GF-D8 (cell line): ENCODE measurements at regions not wholly inside any gene's neighbourhood (a gene's known extent, or its start where the extent isn't known, plus 50 kb on each side); places are given as distances from the start of the nearest gene placed in this dataset.
"Not testable (repeated sequence)": the region's sequence is repeated elsewhere in the genome, so short reads cannot be mapped to it uniquely, and the experiment has no call there.

ENCODE experiments used
- DNase-seq: peaks from one replicate; lab custom pipeline; 2025; lab: John Stamatoyannopoulos, UW

DNA sequence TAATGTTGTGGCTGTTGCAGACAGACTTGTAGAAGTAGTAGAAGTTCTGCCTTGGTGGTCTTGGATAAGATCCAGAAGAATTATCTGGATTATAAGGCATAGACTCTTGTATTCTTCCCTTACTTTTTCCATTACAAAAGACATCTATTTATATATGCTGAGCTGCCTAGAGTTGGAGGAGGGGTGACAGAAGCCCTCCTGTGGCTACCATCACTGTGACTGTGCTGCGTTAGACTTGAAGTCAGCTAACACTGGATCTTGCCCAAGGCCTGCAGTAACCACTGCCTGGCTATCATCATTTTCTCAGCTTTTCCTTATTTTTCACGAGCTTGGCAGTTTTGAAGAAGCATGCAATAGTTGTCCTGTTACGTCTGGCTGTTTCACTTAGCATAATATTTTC, 684.8 kb upstream of the BCHE start:
- no peak for DNase-seq

DNA sequence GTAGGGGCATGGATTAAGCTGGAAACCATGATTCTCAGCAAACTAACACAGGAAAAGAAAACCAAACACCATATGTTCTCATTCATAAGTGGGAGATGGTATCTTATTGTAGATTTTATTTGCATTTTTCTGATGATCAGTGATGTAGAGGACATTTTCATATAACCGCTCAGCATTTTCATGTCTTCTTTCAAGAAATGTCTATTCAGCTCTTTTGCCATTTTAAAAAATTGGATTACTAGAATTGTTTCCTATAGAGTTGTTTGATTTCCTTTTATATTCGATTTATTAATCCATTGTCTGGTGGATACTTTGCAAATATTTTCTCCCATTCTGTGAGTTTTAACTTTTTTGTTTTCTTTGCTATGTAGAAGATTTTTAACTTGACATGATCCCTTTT, 682.2 kb upstream of the BCHE start:
- DNase-seq: no peak

DNA sequence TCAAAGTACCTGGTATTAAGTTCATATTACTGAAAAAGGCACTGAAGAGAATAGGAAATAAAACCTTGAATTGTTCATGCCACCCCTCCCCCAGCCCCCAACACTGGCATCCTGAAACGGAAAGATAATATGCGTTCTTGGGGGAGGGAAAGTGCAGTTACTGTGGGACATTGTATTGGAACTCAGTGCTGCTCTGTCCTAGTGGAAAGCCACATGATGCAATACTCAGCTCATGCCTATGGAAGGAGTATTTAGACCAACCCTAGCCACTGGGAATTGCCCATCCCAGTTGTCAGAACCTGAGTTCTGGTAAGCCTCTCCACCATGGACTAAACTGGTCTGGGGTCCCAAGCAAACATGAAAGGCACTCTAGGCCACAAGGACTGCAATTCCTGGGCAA, 680.8 kb upstream of the BCHE start:
- DNase-seq: no peak

DNA sequence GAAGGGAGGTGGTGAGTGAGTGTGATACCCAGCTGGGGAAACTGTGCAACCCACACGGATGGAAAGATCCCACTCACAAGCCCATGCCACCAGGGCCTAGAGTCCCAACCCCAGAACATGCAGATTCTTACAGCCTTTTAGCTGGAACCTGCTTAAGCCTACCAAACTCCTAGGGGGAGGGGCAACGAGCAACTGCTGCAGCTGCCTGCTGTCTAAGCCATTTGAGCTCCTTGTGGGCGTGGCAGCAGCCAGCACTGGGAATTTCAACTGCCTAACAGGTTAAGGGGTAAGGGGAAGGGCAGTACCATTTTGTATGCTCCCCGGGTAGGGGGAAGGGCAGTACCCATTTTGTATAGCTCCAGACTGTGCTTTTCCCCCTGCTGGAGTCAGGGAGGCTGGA, 673.2 kb upstream of the BCHE start:
- no peak for DNase-seq

DNA sequence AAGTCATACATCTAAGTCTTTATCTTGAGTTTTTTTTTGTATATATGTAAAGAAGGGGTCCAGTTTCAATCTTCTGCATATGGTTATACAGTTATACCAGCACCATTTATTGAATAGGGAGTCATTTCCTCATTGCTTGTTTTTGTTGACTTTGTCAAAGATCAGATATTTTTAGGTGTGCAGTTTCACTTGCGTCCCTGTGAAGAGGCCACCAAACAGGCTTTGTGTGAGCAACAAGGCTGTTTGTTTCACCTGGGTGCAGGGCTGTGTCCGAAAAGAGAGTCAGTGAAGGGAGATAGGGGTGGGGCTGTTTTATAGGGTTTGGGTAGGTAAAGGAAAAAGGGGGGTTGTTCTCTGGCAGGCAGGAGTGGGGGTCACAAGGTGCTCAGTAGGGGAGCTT, 663.2 kb upstream of the BCHE start:
- not testable (repeated sequence) for DNase-seq

DNA sequence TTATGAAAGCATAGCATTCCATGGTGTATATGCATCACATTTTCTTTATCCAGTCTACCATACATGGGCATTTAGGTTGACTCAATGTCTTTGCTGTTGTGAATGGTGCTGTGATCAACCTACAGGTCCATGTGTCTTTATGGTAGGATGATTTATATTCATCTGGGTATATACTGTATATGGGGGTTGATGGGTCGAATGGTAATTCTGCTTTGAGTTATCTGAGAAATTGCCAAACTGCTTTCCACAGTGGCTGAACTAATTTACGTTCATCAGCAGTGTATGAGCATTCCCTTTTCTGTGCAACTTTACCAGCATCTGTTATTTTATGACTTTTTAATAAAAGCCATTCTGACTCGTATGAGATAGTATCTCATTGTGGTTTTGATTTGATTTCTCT, 662.4 kb upstream of the BCHE start:
- no peak for DNase-seq

DNA sequence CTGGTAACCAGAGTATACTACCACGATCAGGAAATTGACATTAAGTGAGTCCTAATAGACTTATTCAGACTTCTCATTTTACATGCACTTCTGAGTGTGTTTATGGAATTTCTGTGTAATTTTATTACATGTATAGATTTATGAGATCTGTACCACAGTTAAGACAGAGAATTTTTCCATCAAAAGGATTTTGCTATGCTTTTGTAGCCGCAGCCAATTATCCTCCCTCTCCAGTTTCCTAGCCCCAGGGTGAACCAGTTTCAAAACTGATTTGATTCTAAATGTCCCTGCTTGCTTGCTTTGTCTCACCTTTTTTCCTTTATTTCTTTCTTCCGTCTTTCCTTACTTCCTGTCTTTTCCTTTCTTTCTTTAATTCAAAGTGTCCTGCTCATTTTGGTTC, 661.2 kb upstream of the BCHE start:
- no peak for DNase-seq

DNA sequence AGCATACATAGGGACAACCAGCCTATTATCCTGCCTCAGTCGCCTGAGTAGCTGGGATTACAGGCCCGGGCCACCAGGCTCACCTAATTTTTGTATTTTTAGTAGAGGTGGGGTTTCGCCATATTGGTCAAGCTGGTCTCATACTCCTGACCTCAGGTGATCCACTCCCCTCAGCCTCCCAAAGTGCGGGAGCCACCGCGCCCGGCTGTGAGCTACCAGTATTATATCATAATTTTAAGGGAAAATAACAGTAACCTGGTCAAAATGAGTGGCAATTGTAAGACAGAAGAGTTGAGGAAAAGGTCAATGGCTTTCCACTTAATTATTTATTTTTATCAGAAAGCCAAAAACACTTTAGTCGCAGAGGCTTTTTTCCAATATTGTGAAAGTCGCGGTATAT, 652.6 kb upstream of the BCHE start:
- no peak for DNase-seq

DNA sequence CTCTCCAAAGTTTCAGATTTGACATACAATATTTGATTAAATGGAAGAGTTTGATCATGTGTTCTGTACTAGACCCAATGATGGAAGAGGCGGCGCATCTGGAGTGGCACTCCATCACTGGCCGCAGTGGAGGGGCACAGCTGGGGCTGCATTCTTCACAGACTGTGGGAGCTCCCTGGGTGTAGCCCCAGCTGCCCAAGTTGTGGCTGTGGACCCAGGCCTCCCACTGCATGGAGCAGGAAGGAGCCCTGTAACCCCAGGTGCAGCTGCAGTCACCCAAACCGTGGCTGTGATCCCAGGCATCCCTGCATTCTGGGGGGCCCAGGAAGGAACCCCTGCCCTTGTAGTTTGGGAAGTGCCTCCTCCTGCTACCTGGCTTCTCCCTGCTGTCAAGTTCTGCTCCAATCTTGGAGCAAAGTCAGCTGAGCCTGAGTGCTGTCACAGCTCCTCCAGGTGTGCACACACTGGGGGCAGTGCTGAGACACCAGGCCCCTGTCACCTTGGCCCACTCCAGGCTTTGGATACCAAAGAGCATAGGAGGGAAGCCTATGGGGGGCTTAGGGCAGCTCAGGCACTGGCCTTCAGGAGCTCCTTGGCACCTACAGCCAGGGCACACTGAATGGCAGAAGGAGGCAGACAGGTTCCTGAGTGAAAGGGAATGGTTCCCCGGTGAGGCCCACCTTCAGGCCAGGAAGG, 651.9 kb upstream of the BCHE start:
- no peak for DNase-seq

DNA sequence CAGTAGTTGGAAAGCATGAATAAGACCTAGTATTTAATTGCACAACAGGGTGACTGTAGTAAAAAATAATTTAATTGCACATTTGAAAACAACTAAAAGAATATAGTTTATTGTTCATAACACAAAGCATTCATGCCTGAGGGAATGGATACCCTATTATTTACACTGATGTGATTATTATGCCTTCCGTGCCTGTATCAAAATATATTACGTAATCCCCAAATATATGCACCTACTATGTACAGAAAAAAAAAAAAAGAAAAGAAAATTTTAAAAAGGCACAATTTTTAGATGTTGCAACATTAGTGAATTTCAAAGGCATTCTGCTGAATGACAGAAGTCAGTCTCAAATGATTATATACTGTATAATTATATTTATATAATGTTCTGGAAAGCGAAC, 647.2 kb upstream of the BCHE start:
- DNase-seq: no peak

DNA sequence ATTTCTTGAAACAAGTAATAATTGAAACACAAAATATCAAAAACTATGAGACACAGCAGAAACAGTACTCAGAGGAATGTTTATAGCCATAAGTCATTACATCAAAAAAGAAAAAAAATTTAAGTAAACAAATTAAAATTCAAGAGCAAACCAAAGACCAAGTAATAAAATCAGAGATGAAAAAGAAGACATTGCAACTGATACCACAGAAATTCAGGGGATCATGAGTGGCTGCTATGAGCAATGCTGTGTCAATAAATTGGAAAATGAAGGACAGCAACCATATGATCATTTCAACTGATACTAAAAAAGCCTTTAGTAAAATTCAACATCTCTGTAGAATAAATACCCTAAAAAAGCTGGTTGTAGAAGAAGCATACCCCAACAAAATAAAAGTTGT, 644.1 kb upstream of the BCHE start:
- no peak for DNase-seq

DNA sequence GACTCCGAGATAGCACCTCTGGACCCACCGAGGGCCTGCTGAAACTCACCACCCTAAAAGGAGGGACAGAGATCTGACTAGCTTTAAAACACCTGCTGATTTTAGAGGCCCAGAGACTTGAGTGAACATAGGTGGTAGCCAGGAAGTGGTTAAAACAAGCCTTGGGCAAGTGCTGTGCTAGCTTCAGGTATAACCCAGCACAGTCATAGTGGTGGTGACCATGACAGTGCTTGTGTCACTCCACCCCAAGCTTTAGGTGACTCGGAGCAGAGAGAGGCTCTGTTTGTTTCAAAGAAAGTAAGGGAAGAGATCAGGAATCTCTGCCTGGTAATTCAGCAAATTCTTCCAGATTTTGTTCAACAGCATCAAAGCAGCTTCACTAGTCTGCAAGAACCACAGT, 641.1 kb upstream of the BCHE start:
- DNase-seq: no peak

DNA sequence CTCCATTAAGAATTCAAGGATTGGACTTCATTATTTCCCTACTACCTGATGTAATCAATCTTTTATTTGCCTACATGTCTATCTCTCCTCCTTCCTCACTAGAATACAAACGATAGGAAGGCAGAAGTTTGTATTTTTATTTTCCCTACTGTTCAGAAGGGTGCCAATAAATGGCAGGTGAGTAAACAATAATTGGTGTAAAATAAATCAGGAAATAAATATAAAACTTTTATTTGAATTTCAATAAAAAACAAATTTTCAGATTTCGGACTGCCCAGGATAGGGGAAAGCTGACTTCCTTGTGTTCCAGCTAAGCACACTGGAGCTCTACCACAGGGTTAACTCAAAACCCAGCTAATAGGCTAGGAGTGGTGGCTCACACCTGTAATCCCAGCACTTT, 636.3 kb upstream of the BCHE start:
- DNase-seq: no peak

DNA sequence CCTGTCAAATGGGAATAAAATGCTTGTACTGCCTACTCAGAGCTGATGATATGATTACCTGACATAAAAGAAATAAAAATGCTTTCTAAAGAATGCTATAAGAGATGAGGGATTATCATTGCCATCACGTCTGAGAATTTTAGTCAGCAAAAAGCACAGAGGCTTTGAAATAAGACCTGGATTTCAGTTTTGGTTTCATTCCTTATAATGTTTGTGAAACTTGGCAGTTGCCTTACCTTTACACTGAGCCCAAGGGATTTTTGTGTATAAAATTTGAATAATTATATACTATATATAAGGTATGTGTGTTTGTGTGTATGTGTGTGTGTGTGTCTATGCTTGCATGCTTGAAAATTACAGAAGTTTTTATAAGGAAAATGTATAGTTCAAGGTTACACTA, 634.8 kb upstream of the BCHE start:
- DNase-seq: no peak

DNA sequence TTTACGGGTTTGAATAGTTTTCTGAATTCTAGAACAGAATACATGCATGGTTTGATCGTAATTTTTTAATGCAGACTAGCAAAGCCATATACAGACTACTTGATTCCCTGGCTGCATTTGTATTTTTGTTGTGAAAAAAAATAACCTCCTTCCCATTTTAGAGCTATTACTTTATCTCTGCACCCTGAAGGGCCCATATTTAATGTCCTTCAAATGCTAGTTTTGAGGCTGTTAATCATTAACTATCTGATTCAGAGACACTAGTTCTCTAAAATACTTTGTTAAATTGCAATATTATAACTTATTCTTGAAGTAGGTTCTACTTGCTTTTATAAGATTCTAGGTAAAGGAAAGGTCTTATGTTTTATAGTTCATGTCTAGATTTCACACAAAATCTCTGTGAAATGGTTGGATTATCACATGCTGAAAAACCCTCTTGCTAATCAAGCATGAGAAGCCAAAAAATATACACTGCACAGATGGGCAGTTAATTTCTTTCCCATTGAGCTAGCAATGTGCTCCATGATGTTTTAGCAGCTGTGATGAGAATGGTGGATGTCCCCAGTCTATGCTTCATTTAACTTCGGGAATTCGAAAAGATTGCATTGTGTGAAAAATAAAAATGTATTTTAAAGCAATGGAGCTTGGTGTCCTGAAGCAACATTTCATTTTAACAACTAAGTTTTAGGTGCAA, 634.0 kb upstream of the BCHE start:
- no peak for DNase-seq

DNA sequence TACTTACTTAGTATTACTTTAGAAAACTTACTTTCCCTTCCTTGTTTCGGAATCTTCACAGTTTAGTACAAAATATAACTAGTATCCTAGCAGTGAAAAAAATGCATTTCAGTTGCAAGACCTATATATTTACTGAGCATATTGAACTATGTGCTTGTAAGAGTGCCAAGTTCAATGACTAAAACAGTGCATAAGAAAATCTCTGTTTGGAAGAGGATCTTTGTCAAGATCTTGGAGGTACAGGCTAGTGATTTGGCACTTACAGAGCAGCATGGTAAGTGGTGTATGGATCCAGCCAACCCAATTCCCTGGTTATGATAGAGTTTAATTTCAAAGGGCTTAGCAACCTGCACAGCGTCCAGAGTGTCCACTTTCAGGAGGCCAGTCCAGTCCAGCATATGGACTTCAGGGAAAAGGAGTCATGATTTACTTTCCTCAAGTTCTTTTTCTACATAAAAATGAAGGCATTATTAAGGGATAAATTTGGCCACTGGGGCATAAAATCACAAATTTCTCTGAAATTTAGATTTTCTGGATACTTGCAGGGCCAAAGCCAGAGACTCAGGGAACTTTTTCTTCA, 625.8 kb upstream of the BCHE start:
- DNase-seq: no peak

DNA sequence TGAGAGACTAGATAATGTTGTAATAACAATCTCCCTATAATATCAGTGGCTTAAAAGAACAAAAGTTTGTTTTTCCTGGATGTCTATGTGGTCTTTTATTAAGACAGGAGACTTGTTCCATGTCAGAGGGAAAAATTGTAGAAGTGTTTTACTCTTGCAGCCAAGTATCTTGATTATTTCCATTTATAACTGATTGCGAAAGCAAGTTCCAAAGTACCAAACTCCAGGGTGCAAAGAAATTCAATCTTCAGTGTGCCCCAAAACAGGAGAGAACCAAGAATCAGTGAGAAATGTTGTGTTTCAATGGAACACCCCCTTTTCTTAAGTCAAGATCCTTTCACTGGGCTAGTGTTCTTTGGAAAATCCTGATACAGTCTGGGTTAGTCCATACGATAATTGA, 624.4 kb upstream of the BCHE start:
- DNase-seq: no peak

DNA sequence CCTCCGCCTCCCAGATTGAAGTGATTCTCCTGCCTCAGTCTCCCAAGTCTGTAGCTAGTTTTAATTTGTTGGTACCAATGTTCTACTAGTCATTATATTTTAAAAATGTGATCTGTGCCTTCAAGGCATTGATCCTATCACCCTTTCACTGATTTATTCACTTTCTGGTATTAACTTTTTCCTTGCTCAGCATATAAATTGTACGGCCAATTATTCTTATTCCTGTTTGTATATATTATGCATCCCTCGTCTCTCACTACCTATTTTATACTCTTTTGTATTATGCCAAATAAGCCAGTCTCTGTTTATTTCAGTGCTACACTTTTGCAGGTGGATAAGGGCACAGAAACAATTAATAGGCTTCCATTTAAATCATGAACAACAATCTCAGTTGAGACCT, 620.2 kb upstream of the BCHE start:
- no peak for DNase-seq

DNA sequence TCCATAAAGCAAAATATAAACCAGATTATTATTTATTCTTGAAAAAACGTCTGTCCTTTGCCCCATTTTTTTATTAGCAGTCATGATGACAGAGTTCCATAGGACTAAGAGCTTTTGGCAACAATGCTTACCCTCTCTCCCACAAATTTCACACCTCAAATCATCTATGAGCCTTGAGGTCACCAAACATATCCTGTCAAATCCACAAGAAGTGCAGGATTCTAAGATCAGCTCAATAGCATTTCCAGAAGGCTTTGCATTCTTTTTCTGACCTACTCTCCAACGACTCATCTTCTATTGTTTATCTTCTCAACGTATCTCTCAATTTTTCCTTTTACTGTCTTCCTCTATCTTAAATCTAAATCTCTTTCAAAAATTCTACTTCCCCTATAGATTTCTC, 619.1 kb upstream of the BCHE start:
- no peak for DNase-seq

DNA sequence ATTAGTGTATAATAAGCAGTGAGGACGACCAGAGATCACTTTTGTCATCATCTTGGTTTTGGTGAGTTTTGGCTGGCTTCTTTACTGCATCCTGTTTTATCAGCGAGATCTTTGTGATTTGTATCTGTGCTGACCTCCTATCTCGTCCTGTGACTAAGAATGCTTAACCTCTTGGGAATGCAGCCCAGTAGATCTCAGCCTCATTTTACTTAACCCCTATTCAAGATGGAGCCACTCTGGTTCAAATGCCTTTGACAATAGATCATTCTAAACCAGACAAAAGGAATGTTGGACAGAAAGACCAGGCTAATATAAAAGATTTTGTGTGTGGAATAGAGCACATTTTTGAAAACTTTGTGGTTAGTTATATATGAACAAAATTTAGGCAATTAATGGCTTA, 618.5 kb upstream of the BCHE start:
- DNase-seq: no peak

DNA sequence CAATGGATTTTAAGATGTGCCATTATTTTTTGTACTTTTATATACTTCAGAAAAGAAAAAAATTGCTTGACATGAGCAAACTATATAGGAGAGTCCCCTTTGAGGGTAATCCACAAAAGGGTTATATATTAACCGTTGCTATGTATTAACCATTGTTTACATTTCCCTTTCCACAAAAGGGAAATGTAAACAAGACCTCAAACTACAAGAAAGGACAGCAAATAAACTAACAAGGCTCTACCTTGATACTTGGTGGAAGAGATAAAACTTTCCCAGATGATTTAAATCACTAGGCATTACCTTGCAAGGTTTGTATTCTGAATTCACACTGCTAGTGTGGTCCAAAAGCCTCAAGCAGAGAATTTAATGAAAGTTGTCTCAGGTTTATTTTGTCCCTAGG, 616.3 kb upstream of the BCHE start:
- no peak for DNase-seq

DNA sequence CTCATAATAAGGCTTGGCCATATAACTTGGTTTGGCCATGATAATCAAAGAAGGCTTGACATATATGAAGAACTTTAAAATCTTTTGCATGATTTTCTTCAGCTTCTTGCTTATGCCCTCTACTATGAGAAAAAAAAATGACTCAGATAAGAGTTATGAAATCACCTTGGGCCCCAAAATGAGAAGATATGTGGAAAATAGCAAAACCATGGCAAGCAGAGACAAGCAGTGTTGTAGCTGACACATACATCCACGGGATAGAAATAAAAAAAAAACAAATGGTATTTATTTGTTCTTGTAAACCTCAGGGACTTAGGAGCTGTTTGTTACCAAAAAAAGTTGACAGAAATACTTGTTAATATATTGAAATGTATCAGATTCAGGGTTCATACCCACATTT, 614.8 kb upstream of the BCHE start:
- no peak for DNase-seq

DNA sequence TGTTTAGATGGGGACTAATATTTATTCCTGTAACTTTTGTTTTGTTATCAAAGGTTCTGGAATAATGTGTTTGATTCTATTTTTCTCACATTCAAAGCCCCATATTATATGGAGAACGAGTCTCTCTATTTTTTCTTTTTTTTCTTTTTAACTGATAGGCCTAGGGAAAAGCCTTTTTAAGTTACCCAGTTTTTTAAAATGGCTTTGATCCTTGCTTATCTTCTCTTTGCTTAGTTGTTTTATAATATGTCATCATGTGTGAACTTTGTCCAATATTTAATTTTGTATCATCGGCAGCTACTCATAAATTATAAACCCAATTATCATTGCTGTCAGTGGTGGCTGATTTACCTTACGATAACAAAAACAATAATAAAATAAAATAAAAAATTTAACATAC, 610.3 kb upstream of the BCHE start:
- no peak for DNase-seq

DNA sequence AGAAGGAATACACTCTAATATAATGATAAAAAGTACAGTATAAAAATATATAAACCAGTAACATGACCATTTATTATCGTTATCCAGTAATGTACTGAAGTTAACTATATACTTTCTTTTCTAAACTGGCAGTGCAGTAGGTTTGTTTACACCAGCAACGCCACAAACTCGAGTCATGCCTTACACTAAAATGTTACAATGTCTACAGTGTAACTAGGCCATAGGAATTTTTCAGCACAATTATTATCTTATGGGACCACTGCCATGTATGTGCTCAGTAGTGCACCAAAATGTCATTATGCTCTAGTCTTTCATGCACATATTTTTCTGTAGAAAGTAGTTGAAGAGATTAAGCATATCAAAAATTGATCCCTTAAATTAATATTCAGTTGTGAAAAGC, 609.8 kb upstream of the BCHE start:
- no peak for DNase-seq
